ENCODE measurements at regions not wholly inside any gene's neighbourhood (a gene's known extent, or its start where the extent isn't known, plus 50 kb on each side); places are given as distances from the start of the nearest gene placed in this dataset.

GRCh38 chr7:119944601-119944972 lies 328.4 kb upstream of the KCND2 start:
- Histone ChIP-seq H3K23ac (ENCODE audit: low read depth, low read length) (no peak overlapping the region), H2BK5ac (ENCODE audit: low read depth, low read length, poor library complexity, severe bottlenecking) (no peak overlapping the region), H4K5ac (ENCODE audit: low read depth, low read length) (no peak overlapping the region), H3K4me1 (ENCODE audit: control insufficient read depth, insufficient read depth, low read length) (peaks cover 4% of the 10 kb centered on the region; the same call in 1 of the 2 replicates), H3K4me2 (ENCODE audit: low read depth, low read length) (no peak overlapping the region), H3K27ac (ENCODE audit: insufficient read depth, low read length) (no peak overlapping the region), H2AK9ac (replicated peaks; ENCODE audit: low read depth, low read length, poor library complexity) (no peak overlapping the region), H2AK5ac (ENCODE audit: low read depth, low read length) (no peak overlapping the region), H3K18ac (ENCODE audit: low read depth, low read length) (no peak overlapping the region), H2BK20ac (ENCODE audit: low read depth, low read length) (no peak overlapping the region), H3K79me1 (ENCODE audit: low read depth in 1 of 2, low read length in 2 of 2) (no peaks in the 10 kb centered on the region), H4K20me1 (ENCODE audit: insufficient read depth, low read length) (no peaks in the 10 kb centered on the region), H3K9ac (ENCODE audit: low read depth, low read length) (no peak overlapping the region), H4K8ac (ENCODE audit: low read depth in 2 of 2, low read length in 2 of 2) (no peak overlapping the region), H3K9me1 (ENCODE audit: insufficient read depth, low read length) (no peaks in the 10 kb centered on the region), H3K14ac (replicated peaks; ENCODE audit: low read depth, low read length) (no peak overlapping the region), H4K91ac (ENCODE audit: insufficient read depth, low read depth, low read length) (no peak overlapping the region), H2BK120ac (ENCODE audit: low read depth, low read length) (no peak overlapping the region), H2AFZ (replicated peaks; ENCODE audit: low read length, poor library complexity) (no peak overlapping the region), H2BK15ac (ENCODE audit: low read depth, low read length) (no peak overlapping the region), H3K56ac (ENCODE audit: extremely low read depth, insufficient read depth, low read length) (no peak overlapping the region), H3K4me3 (ENCODE audit: insufficient read depth, low read depth, low read length) (no peak overlapping the region), H3K9me3 (ENCODE audit: control insufficient read depth, insufficient read depth, low read length) (no peaks in the 10 kb centered on the region), H3K36me3 (ENCODE audit: control insufficient read depth, insufficient read depth, low read length) (no peaks in the 10 kb centered on the region), H3K4ac (ENCODE audit: low read depth, low read length) (no peak overlapping the region), H3K27me3 (ENCODE audit: control insufficient read depth, insufficient read depth, low read length) (no peaks in the 10 kb centered on the region)
- CTCF ChIA-PET, result interaction anchor here (0.6 kb wide), 1 partner anchor 13 kb away, joined by 3 read pairs; no protein-coding TSS in a partner anchor
- DNase-seq (no peak), ATAC-seq (ENCODE audit: low read depth) (no peak)
- in situ Hi-C loops (cut with MboI; ENCODE audit: low sequenced_read_pairs), result no loop called here
- WGBS, 2 experiments (ENCODE audit: extremely low coverage in 2 of 2, insufficient read length in 1 of 2), result no CpG with 5 or more reads among the region's 1 CpG
- no TSS peak for BruUV-seq (replicated peaks)
- TF ChIP-seq MXI1 (IDR thresholded peaks at IDR 0.05; ENCODE audit: borderline replicate concordance, low read depth, low read length), result no peak
- no peak for TF ChIP-seq RFX5 (IDR thresholded peaks at IDR 0.05; ENCODE audit: low read depth, low read length)
- no peak for TF ChIP-seq CTCF (conservative IDR thresholded peaks at IDR 0.05; ENCODE audit: low read depth, low read length)
- no peak for TF ChIP-seq SMC3 (IDR thresholded peaks at IDR 0.05; ENCODE audit: low read depth, low read length)
- TF ChIP-seq, protein P1, sequence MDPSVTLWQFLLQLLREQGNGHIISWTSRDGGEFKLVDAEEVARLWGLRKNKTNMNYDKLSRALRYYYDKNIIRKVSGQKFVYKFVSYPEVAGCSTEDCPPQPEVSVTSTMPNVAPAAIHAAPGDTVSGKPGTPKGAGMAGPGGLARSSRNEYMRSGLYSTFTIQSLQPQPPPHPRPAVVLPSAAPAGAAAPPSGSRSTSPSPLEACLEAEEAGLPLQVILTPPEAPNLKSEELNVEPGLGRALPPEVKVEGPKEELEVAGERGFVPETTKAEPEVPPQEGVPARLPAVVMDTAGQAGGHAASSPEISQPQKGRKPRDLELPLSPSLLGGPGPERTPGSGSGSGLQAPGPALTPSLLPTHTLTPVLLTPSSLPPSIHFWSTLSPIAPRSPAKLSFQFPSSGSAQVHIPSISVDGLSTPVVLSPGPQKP (IDR thresholded peaks at IDR 0.05; ENCODE audit: borderline replicate concordance, low read depth, low read length), result no peak
- no peak for TF ChIP-seq RCOR1 (IDR thresholded peaks at IDR 0.05; ENCODE audit: insufficient replicate concordance, low read length)
- no peak for TF ChIP-seq CHD1 (IDR thresholded peaks at IDR 0.05; ENCODE audit: low read depth, low read length)
- no peak for TF ChIP-seq MAFK (IDR thresholded peaks at IDR 0.05; ENCODE audit: low read depth, low read length)
- TF ChIP-seq NFE2L2 (IDR thresholded peaks at IDR 0.05; ENCODE audit: low read depth, low read length), result no peak
- TF ChIP-seq POLR2A (IDR thresholded peaks at IDR 0.05; ENCODE audit: low read depth, low read length), result no peak
- no peak for TF ChIP-seq USF2 (IDR thresholded peaks at IDR 0.05; ENCODE audit: low read depth, low read length)
- TF ChIP-seq MAZ (IDR thresholded peaks at IDR 0.05; ENCODE audit: borderline replicate concordance, low read depth, low read length), result no peak
- TF ChIP-seq BHLHE40 (IDR thresholded peaks at IDR 0.05; ENCODE audit: low read depth, low read length), result no peak
- no peak for TF ChIP-seq CEBPB (IDR thresholded peaks at IDR 0.05; ENCODE audit: low read depth, low read length)
- TF ChIP-seq RAD21 (IDR thresholded peaks at IDR 0.05; ENCODE audit: low read length), result no peak
- dilution Hi-C loops (cut with HindIII; ENCODE audit: low sequenced_read_pairs, unreplicated experiment), result no loop called here
- POLR2A ChIA-PET (ENCODE audit: unreplicated experiment), result no interaction called here
- intact Hi-C loops (cut with micrococcal nuclease), result no loop called here

Data from IMR-90 (cell line).